Right lobe of liver (tissue), 4 donors: ENCODE measurements at regions not wholly inside any gene's neighbourhood (a gene's known extent, or its start where the extent isn't known, plus 50 kb on each side); places are given as distances from the start of the nearest gene placed in this dataset.

Source experiments
- CTCF ChIP-seq, 4 donors: fragments of 200-600 bp in 3 of 4; fragments of 450-650 bp in 1 of 4; IDR thresholded peaks; one replicate each; pipeline versions ENCODE4 v1.5.1 to v1.8.0; 2016 to 2022; ENCODE audit warnings: antibody characterized with exemption in 4 of 4, mild to moderate bottlenecking in 2 of 4
- POLR2A ChIP-seq: fragments of 450-650 bp; IDR thresholded peaks from one replicate; pipeline ENCODE4 v1.6.1; 2017; ENCODE audit warnings: antibody characterized with exemption, mild to moderate bottlenecking
- donor health status: DM: no; HTN: no; CAD: no.
- donor health status: DM: no; HTN: no; CAD: no.
- donor health status: DM: no; HTN: yes; CAD: no.

- TF ChIP-seq CTCF (IDR thresholded peaks at IDR 0.05) = no peak
- TF ChIP-seq POLR2A = no peak
Observed at GRCh38 chr4:181549576-181550188, 693.5 kb upstream of the TENM3 start.
